ENCODE measurements at regions not wholly inside any gene's neighbourhood (a gene's known extent, or its start where the extent isn't known, plus 50 kb on each side); places are given as distances from the start of the nearest gene placed in this dataset.
"Not testable (repeated sequence)": the region's sequence is repeated elsewhere in the genome, so short reads cannot be mapped to it uniquely, and the experiment has no call there.

GRCh38 chr14:106703651-106704050 lies 1177.3 kb downstream of the TMEM121 start:
- BruUV-seq (replicated peaks); H3K27ac ChIP-seq (ENCODE audit: insufficient read depth, low read depth, low read length); dilution Hi-C loops (cut with MboI; ENCODE audit: extremely low pct_ligation_motif_present, low sequenced_read_pairs); CTCF ChIA-PET; POLR2A ChIA-PET; H3K27me3 ChIP-seq (ENCODE audit: control insufficient read depth in 2 of 2, insufficient read depth in 2 of 2, low read length in 2 of 2); H3K4me1 ChIP-seq (ENCODE audit: control insufficient read depth, extremely low read depth, insufficient read depth, low read length); H3K79me2 ChIP-seq (ENCODE audit: control insufficient read depth, insufficient read depth, low read length); H3K36me3 ChIP-seq (ENCODE audit: control insufficient read depth in 2 of 2, extremely low read depth in 1 of 2, insufficient read depth in 2 of 2, low read length in 2 of 2); H2AFZ ChIP-seq (ENCODE audit: low read depth, low read length); H3K4me2 ChIP-seq (ENCODE audit: insufficient read depth, low read length); H3K9ac ChIP-seq (replicated peaks; ENCODE audit: extremely low read depth, insufficient read depth, low read length); intact Hi-C loops (cut with micrococcal nuclease); FAIRE-seq; H4K20me1 ChIP-seq (replicated peaks; ENCODE audit: control insufficient read depth, extremely low read depth, insufficient read depth, low read length); H3K4me3 ChIP-seq (replicated peaks in 1 of 3; ENCODE audit: insufficient read depth in 1 of 3, low read depth in 1 of 3, low read length in 3 of 3); DNase-seq (ENCODE audit: low read depth, low spot score); H3K9me3 ChIP-seq (replicated peaks; ENCODE audit: control insufficient read depth, insufficient read depth, low read length); H3K9me1 ChIP-seq (replicated peaks; ENCODE audit: control insufficient read depth, extremely low read depth, insufficient read depth, low read length): not testable (repeated sequence)

- BruUV-seq (replicated peaks); H3K4me1 ChIP-seq (ENCODE audit: control insufficient read depth, extremely low read depth, insufficient read depth, low read length); DNase-seq (ENCODE audit: low read depth, low spot score); H3K9ac ChIP-seq (replicated peaks; ENCODE audit: extremely low read depth, insufficient read depth, low read length); H3K27ac ChIP-seq (ENCODE audit: insufficient read depth, low read depth, low read length); H3K36me3 ChIP-seq (ENCODE audit: control insufficient read depth in 2 of 2, extremely low read depth in 1 of 2, insufficient read depth in 2 of 2, low read length in 2 of 2); H4K20me1 ChIP-seq (replicated peaks; ENCODE audit: control insufficient read depth, extremely low read depth, insufficient read depth, low read length); H3K9me3 ChIP-seq (replicated peaks; ENCODE audit: control insufficient read depth, insufficient read depth, low read length); POLR2A ChIA-PET; H2AFZ ChIP-seq (ENCODE audit: low read depth, low read length); intact Hi-C loops (cut with micrococcal nuclease); H3K9me1 ChIP-seq (replicated peaks; ENCODE audit: control insufficient read depth, extremely low read depth, insufficient read depth, low read length); H3K4me2 ChIP-seq (ENCODE audit: insufficient read depth, low read length); dilution Hi-C loops (cut with MboI; ENCODE audit: extremely low pct_ligation_motif_present, low sequenced_read_pairs); CTCF ChIA-PET; FAIRE-seq; H3K4me3 ChIP-seq (replicated peaks in 1 of 3; ENCODE audit: insufficient read depth in 1 of 3, low read depth in 1 of 3, low read length in 3 of 3); H3K27me3 ChIP-seq (ENCODE audit: control insufficient read depth in 2 of 2, insufficient read depth in 2 of 2, low read length in 2 of 2); H3K79me2 ChIP-seq (ENCODE audit: control insufficient read depth, insufficient read depth, low read length): not testable (repeated sequence)
Measured at GRCh38 chr14:106706488-106706887, 1180.1 kb downstream of the TMEM121 start.

- DNase-seq (ENCODE audit: low read depth, low spot score); H3K27ac ChIP-seq (ENCODE audit: insufficient read depth, low read depth, low read length); H2AFZ ChIP-seq (ENCODE audit: low read depth, low read length); BruUV-seq (replicated peaks); H3K27me3 ChIP-seq (ENCODE audit: control insufficient read depth in 2 of 2, insufficient read depth in 2 of 2, low read length in 2 of 2); POLR2A ChIA-PET; H3K36me3 ChIP-seq (ENCODE audit: control insufficient read depth in 2 of 2, extremely low read depth in 1 of 2, insufficient read depth in 2 of 2, low read length in 2 of 2); CTCF ChIA-PET; dilution Hi-C loops (cut with MboI; ENCODE audit: extremely low pct_ligation_motif_present, low sequenced_read_pairs); H4K20me1 ChIP-seq (replicated peaks; ENCODE audit: control insufficient read depth, extremely low read depth, insufficient read depth, low read length); intact Hi-C loops (cut with micrococcal nuclease); H3K4me2 ChIP-seq (ENCODE audit: insufficient read depth, low read length); H3K4me1 ChIP-seq (ENCODE audit: control insufficient read depth, extremely low read depth, insufficient read depth, low read length); H3K79me2 ChIP-seq (ENCODE audit: control insufficient read depth, insufficient read depth, low read length); H3K9ac ChIP-seq (replicated peaks; ENCODE audit: extremely low read depth, insufficient read depth, low read length); FAIRE-seq; H3K9me3 ChIP-seq (replicated peaks; ENCODE audit: control insufficient read depth, insufficient read depth, low read length); H3K4me3 ChIP-seq (replicated peaks in 1 of 3; ENCODE audit: insufficient read depth in 1 of 3, low read depth in 1 of 3, low read length in 3 of 3); H3K9me1 ChIP-seq (replicated peaks; ENCODE audit: control insufficient read depth, extremely low read depth, insufficient read depth, low read length): not testable (repeated sequence)
Measured at GRCh38 chr14:106710187-106710586, 1183.8 kb downstream of the TMEM121 start.

- H3K79me2 ChIP-seq (ENCODE audit: control insufficient read depth, insufficient read depth, low read length); DNase-seq (ENCODE audit: low read depth, low spot score); H4K20me1 ChIP-seq (replicated peaks; ENCODE audit: control insufficient read depth, extremely low read depth, insufficient read depth, low read length); H3K4me1 ChIP-seq (ENCODE audit: control insufficient read depth, extremely low read depth, insufficient read depth, low read length); H3K36me3 ChIP-seq (ENCODE audit: control insufficient read depth in 2 of 2, extremely low read depth in 1 of 2, insufficient read depth in 2 of 2, low read length in 2 of 2); BruUV-seq (replicated peaks); FAIRE-seq; H2AFZ ChIP-seq (ENCODE audit: low read depth, low read length); CTCF ChIA-PET; H3K9me1 ChIP-seq (replicated peaks; ENCODE audit: control insufficient read depth, extremely low read depth, insufficient read depth, low read length); H3K27me3 ChIP-seq (ENCODE audit: control insufficient read depth in 2 of 2, insufficient read depth in 2 of 2, low read length in 2 of 2); dilution Hi-C loops (cut with MboI; ENCODE audit: extremely low pct_ligation_motif_present, low sequenced_read_pairs); POLR2A ChIA-PET; H3K9ac ChIP-seq (replicated peaks; ENCODE audit: extremely low read depth, insufficient read depth, low read length); H3K9me3 ChIP-seq (replicated peaks; ENCODE audit: control insufficient read depth, insufficient read depth, low read length); H3K27ac ChIP-seq (ENCODE audit: insufficient read depth, low read depth, low read length); H3K4me3 ChIP-seq (replicated peaks in 1 of 3; ENCODE audit: insufficient read depth in 1 of 3, low read depth in 1 of 3, low read length in 3 of 3); H3K4me2 ChIP-seq (ENCODE audit: insufficient read depth, low read length); intact Hi-C loops (cut with micrococcal nuclease): not testable (repeated sequence)
Measured at GRCh38 chr14:106712513-106712912, 1186.1 kb downstream of the TMEM121 start.

All from endothelial cell of umbilical vein (primary cell).